ENCODE measurements at regions not wholly inside any gene's neighbourhood (a gene's known extent, or its start where the extent isn't known, plus 50 kb on each side); places are given as distances from the start of the nearest gene placed in this dataset.

GRCh38 chr3:87563712-87564111, 287.3 kb upstream of the POU1F1 start:
- TF ChIP-seq POLR2AphosphoS5 (IDR thresholded peaks at IDR 0.05): no peak
- TF ChIP-seq, protein P1, sequence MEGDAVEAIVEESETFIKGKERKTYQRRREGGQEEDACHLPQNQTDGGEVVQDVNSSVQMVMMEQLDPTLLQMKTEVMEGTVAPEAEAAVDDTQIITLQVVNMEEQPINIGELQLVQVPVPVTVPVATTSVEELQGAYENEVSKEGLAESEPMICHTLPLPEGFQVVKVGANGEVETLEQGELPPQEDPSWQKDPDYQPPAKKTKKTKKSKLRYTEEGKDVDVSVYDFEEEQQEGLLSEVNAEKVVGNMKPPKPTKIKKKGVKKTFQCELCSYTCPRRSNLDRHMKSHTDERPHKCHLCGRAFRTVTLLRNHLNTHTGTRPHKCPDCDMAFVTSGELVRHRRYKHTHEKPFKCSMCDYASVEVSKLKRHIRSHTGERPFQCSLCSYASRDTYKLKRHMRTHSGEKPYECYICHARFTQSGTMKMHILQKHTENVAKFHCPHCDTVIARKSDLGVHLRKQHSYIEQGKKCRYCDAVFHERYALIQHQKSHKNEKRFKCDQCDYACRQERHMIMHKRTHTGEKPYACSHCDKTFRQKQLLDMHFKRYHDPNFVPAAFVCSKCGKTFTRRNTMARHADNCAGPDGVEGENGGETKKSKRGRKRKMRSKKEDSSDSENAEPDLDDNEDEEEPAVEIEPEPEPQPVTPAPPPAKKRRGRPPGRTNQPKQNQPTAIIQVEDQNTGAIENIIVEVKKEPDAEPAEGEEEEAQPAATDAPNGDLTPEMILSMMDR (IDR thresholded peaks at IDR 0.05): no peak
- no peak for TF ChIP-seq POLR2A (IDR thresholded peaks at IDR 0.05)

All from gastroesophageal sphincter (tissue), 3 donors.